CD14-positive monocyte (primary cell): ENCODE measurements at regions not wholly inside any gene's neighbourhood (a gene's known extent, or its start where the extent isn't known, plus 50 kb on each side); places are given as distances from the start of the nearest gene placed in this dataset.

Experiments
- DNase-seq, 3 donors: peaks; one replicate each; pipeline ENCODE4 v3.0.0-alpha.2; 2011 to 2022
- H2AFZ ChIP-seq: 2 replicates; pipeline ENCODE4 v1.6.0; 2012; ENCODE audit warnings: mild to moderate bottlenecking, low read depth, low read length, inconsistent platforms; ENCODE audit not compliant: insufficient read depth, poor library complexity, severe bottlenecking
- H3K27ac ChIP-seq, 2 donors: 1 replicate in 1 of 2; 2 replicates in 1 of 2; pipeline ENCODE4 v1.5.1; 2012 to 2013; ENCODE audit warnings: low read length in 2 of 2, control low read depth in 1 of 2, inconsistent platforms in 1 of 2, low read depth in 1 of 2, mild to moderate bottlenecking in 1 of 2
- H3K27me3 ChIP-seq, 2 donors: one replicate each; pipeline versions ENCODE4 v1.6.0 to v1.6.1; 2011 to 2013; ENCODE audit warnings: low read length in 2 of 2; ENCODE audit not compliant: control insufficient read depth in 2 of 2, insufficient read depth in 2 of 2
- H3K36me3 ChIP-seq, 2 donors: replicated peaks in 1 of 2; 1 replicate in 1 of 2; 2 replicates in 1 of 2; pipeline versions ENCODE4 v1.5.1 to v1.6.1; 2012 to 2013; ENCODE audit warnings: low read length in 2 of 2, control low read depth in 1 of 2, inconsistent platforms in 1 of 2, mild to moderate bottlenecking in 1 of 2; ENCODE audit not compliant: insufficient read depth in 2 of 2, control insufficient read depth in 1 of 2
- H3K4me1 ChIP-seq, 2 donors: 1 replicate in 1 of 2; 2 replicates in 1 of 2; pipeline versions ENCODE4 v1.5.1 to v1.6.1; 2012 to 2013; ENCODE audit warnings: low read length in 2 of 2, control low read depth in 1 of 2, inconsistent platforms in 1 of 2, mild to moderate bottlenecking in 1 of 2, moderate library complexity in 1 of 2; ENCODE audit not compliant: insufficient read depth in 2 of 2, control insufficient read depth in 1 of 2
- H3K4me2 ChIP-seq: replicated peaks from 2 replicates; pipeline ENCODE3; 2012; ENCODE audit warnings: low read length, moderate library complexity, mild to moderate bottlenecking; ENCODE audit not compliant: poor library complexity, severe bottlenecking; ENCODE audit errors: extremely low read depth
- H3K4me3 ChIP-seq, 3 experiments: fragments of 200-600 bp in 1 of 3; sonication (generic) in 1 of 3; replicated peaks in 1 of 3; 1 replicate in 2 of 3; 2 replicates in 1 of 3; pipeline ENCODE4 v1.5.1; 2011 to 2013; ENCODE audit warnings: low read length in 3 of 3, mild to moderate bottlenecking in 3 of 3, control low read depth in 2 of 3, low read depth in 2 of 3, inconsistent platforms in 1 of 3, moderate library complexity in 1 of 3
- H3K79me2 ChIP-seq: 2 replicates; pipeline ENCODE4 v1.6.0; 2012; ENCODE audit warnings: mild to moderate bottlenecking, control low read depth, inconsistent platforms, low read length, moderate library complexity; ENCODE audit not compliant: insufficient read depth
- H3K9ac ChIP-seq: 2 replicates; pipeline ENCODE4 v1.6.0; 2017; ENCODE audit warnings: low read length, mild to moderate bottlenecking; ENCODE audit not compliant: insufficient read depth, poor library complexity, severe bottlenecking
- H3K9me3 ChIP-seq, 2 donors: replicated peaks in 1 of 2; 1 replicate in 1 of 2; 2 replicates in 1 of 2; pipeline versions ENCODE4 v1.5.1 to v1.6.1; 2012 to 2013; ENCODE audit warnings: low read length in 2 of 2, control low read depth in 1 of 2; ENCODE audit not compliant: control insufficient read depth in 1 of 2, insufficient read depth in 1 of 2
- H4K20me1 ChIP-seq: 2 replicates; pipeline ENCODE4 v1.6.0; 2012; ENCODE audit warnings: mild to moderate bottlenecking, low read length, control low read depth, moderate library complexity; ENCODE audit not compliant: insufficient read depth
- H3K27ac Mint-ChIP-seq, 7 donors: one replicate each; pipeline ENCODE4 v1.8.0; 2020; ENCODE audit warnings: mild to moderate bottlenecking in 7 of 7, mixed read lengths in 7 of 7, moderate library complexity in 6 of 7, inconsistent platforms in 2 of 7
- H3K27me3 Mint-ChIP-seq, 3 donors: one replicate each; pipeline ENCODE4 v1.8.0; 2021 to 2022; ENCODE audit warnings: low read depth in 3 of 3, mild to moderate bottlenecking in 3 of 3, mixed read lengths in 3 of 3, moderate library complexity in 3 of 3, inconsistent platforms in 1 of 3
- H3K36me3 Mint-ChIP-seq, 2 donors: one replicate each; pipeline ENCODE4 v1.8.0; 2020; ENCODE audit warnings: mixed read lengths in 2 of 2, inconsistent platforms in 1 of 2, mild to moderate bottlenecking in 1 of 2
- H3K4me1 Mint-ChIP-seq: one replicate; pipeline ENCODE4 v1.8.0; 2020; ENCODE audit warnings: mild to moderate bottlenecking, mixed read lengths
- H3K4me3 Mint-ChIP-seq, 2 donors: one replicate each; pipeline ENCODE4 v1.8.0; 2020; ENCODE audit warnings: mild to moderate bottlenecking in 2 of 2, mixed read lengths in 2 of 2, moderate library complexity in 1 of 2
- H3K9me3 Mint-ChIP-seq, 7 donors: one replicate each; pipeline ENCODE4 v1.8.0; 2020 to 2022; ENCODE audit warnings: mixed read lengths in 7 of 7, mild to moderate bottlenecking in 6 of 7, moderate library complexity in 6 of 7, inconsistent platforms in 2 of 7
- CTCF ChIP-seq: fragments of 200-600 bp; IDR thresholded peaks from one replicate; pipeline ENCODE4 v1.8.0; 2022; ENCODE audit warnings: antibody characterized with exemption, mild to moderate bottlenecking
- WGBS: methylation state at CpG from one replicate; pipeline ENCODE4 v1.1.5; 2013; ENCODE audit warnings: missing lambda C conversion rate; ENCODE audit not compliant: insufficient coverage; 5-methylcytosine and 5-hydroxymethylcytosine counted together
- intact Hi-C, 2 donors: fragments of 100-400 bp; cut with micrococcal nuclease; formaldehyde crosslinking; loops; one replicate each; pipeline versions ENCODE4 v1.15.0 to v1.15.1; 2023

GRCh38 chr14:25884657-25885056, 713.2 kb downstream of the NOVA1 start:
- no peak for DNase-seq
- Histone ChIP-seq H4K20me1 (no peaks in the 10 kb centered on the region), H3K4me2 (no peak overlapping the region), H3K9ac (no peak overlapping the region), H3K4me1 (no peaks in the 10 kb centered on the region), H3K27me3 (no peaks in the 10 kb centered on the region), H3K9me3 (no peaks in the 10 kb centered on the region), H3K4me3 (no peak overlapping the region), H3K79me2 (no peaks in the 10 kb centered on the region), H3K27ac (no peak overlapping the region), H3K36me3 (no peaks in the 10 kb centered on the region), H2AFZ (no peak overlapping the region)
- WGBS, result no CpG with 5 or more reads among the region's 1 CpG
- no peak for TF ChIP-seq CTCF
- H3K9me3 Mint-ChIP-seq, result peaks cover 0 to 3% (median 0%) of the 10 kb centered on the region in 7 donors
- H3K27ac Mint-ChIP-seq, result no peak overlapping the region
- no peaks in the 10 kb centered on the region for H3K4me1 Mint-ChIP-seq
- intact Hi-C loops, result no loop called here
- H3K27me3 Mint-ChIP-seq, result no peaks in the 10 kb centered on the region
- H3K4me3 Mint-ChIP-seq, result no peak overlapping the region
- no peaks in the 10 kb centered on the region for H3K36me3 Mint-ChIP-seq

DNA sequence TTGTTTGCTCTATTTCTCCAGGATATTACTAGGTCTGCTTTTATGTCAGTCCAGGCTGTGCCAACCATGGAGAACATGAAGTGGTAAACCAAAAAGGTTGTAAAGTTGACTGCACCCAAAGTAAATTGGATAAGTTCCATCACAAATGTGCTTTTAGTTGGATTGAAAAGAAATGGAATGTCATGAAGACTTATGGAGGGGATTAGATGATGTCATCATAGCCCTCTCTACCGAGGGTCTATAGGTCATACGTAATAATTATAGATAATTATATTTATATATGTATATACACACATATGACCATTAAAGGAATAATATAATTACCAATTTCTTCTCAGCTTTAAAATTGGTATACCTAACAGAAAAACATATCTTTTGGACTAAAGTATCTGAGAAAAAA, 714.9 kb downstream of the NOVA1 start:
- Mint-ChIP-seq H3K4me3 (no peak overlapping the region), H3K4me1 (no peaks in the 10 kb centered on the region), H3K9me3 (peaks cover 0 to 2% (median 0%) of the 10 kb centered on the region in 7 donors), H3K27ac (no peak overlapping the region), H3K27me3 (no peaks in the 10 kb centered on the region), H3K36me3 (no peaks in the 10 kb centered on the region)
- H3K79me2 ChIP-seq, result no peaks in the 10 kb centered on the region
- H3K27ac ChIP-seq, result no peak overlapping the region
- no peaks in the 10 kb centered on the region for H3K4me1 ChIP-seq
- no peak overlapping the region for H2AFZ ChIP-seq
- H3K36me3 ChIP-seq, result no peaks in the 10 kb centered on the region
- H3K9ac ChIP-seq, result no peak overlapping the region
- no peak overlapping the region for H3K4me3 ChIP-seq
- no peaks in the 10 kb centered on the region for H3K27me3 ChIP-seq
- H3K4me2 ChIP-seq, result no peak overlapping the region
- TF ChIP-seq CTCF, result no peak
- no CpG with 5 or more reads among the region's 2 CpGs for WGBS
- DNase-seq, result no peak
- H3K9me3 ChIP-seq, result no peaks in the 10 kb centered on the region
- no peaks in the 10 kb centered on the region for H4K20me1 ChIP-seq
- intact Hi-C loops, result no loop called here
